NB4 (cell line): ENCODE measurements at regions not wholly inside any gene's neighbourhood (a gene's known extent, or its start where the extent isn't known, plus 50 kb on each side); places are given as distances from the start of the nearest gene placed in this dataset.

Source experiments
- CTCF ChIP-seq: IDR thresholded peaks from one replicate; pipeline ENCODE4 v1.5.1; 2012; ENCODE audit warnings: low read depth, low read length
- MAX ChIP-seq: IDR thresholded peaks from 2 replicates; pipeline ENCODE4 v1.6.1; 2011; ENCODE audit warnings: low read depth, low read length
- MYC ChIP-seq: IDR thresholded peaks from 2 replicates; pipeline ENCODE4 v1.6.1; 2011; ENCODE audit warnings: low read depth, low read length
- POLR2A ChIP-seq: IDR thresholded peaks from 2 replicates; pipeline ENCODE4 v1.6.1; 2011; ENCODE audit warnings: mild to moderate bottlenecking; ENCODE audit not compliant: insufficient read length; ENCODE audit errors: extremely low read depth

GRCh38 chr9:38158628-38159027 is 89.6 kb upstream of the SHB start:
- TF ChIP-seq CTCF (no peak), POLR2A (no peak), MAX (no peak), MYC (no peak)
